Sigmoid colon (tissue), 4 donors: ENCODE measurements at regions not wholly inside any gene's neighbourhood (a gene's known extent, or its start where the extent isn't known, plus 50 kb on each side); places are given as distances from the start of the nearest gene placed in this dataset.

ENCODE experiments used
- CTCF ChIP-seq, 4 experiments: fragments of 450-650 bp in 3 of 4; fragments of 200-600 bp in 1 of 4; IDR thresholded peaks; one replicate each; pipeline ENCODE4 v1.5.1; 2016 to 2019; ENCODE audit warnings: antibody characterized with exemption in 4 of 4, mild to moderate bottlenecking in 3 of 4, moderate library complexity in 2 of 4
- EP300 ChIP-seq, 4 donors: sonication (generic); formaldehyde crosslinking; IDR thresholded peaks; one replicate each; pipeline ENCODE4 v1.6.1; 2017; ENCODE audit warnings: antibody characterized with exemption in 4 of 4
- POLR2A ChIP-seq, 2 donors: fragments of 450-650 bp; IDR thresholded peaks; one replicate each; pipeline ENCODE4 v1.6.1; 2016; ENCODE audit warnings: antibody characterized with exemption in 2 of 2, mild to moderate bottlenecking in 2 of 2, moderate library complexity in 2 of 2
- POLR2AphosphoS5 ChIP-seq, 4 donors: sonication (generic); formaldehyde crosslinking; IDR thresholded peaks; one replicate each; pipeline ENCODE4 v1.6.1; 2017; ENCODE audit warnings: antibody characterized with exemption in 4 of 4

GRCh38 chr7:118369987-118370386, 145.5 kb downstream of the ANKRD7 start:
- no peak for TF ChIP-seq CTCF (IDR thresholded peaks at IDR 0.05)
- TF ChIP-seq POLR2A (IDR thresholded peaks at IDR 0.05): no peak
- no peak for TF ChIP-seq POLR2AphosphoS5 (IDR thresholded peaks at IDR 0.05)
- TF ChIP-seq EP300 (IDR thresholded peaks at IDR 0.05): no peak
